Astrocyte of the spinal cord (primary cell): ENCODE measurements at regions not wholly inside any gene's neighbourhood (a gene's known extent, or its start where the extent isn't known, plus 50 kb on each side); places are given as distances from the start of the nearest gene placed in this dataset.

Experiments used
- DNase-seq: peaks from one replicate; pipeline ENCODE4 v3.0.0; 2011; ENCODE audit warnings: low read depth, low spot score
- H3K4me3 ChIP-seq: 2 replicates; pipeline ENCODE4 v1.5.1; 2011; ENCODE audit warnings: low read depth, mild to moderate bottlenecking, low read length, moderate library complexity
- CTCF ChIP-seq: IDR thresholded peaks from 2 replicates; pipeline ENCODE4 v1.5.1; 2012; ENCODE audit warnings: low read depth, mild to moderate bottlenecking, low read length, inconsistent platforms
- in situ Hi-C: cut with HindIII; loops from 2 replicates; pipeline ENCODE4 v1.10.0; 2017; ENCODE audit warnings: low sequenced_read_pairs

GRCh38 chr15:25181293-25182097 is 226.7 kb downstream of the SNRPN start:
- H3K4me3 ChIP-seq = no peak overlapping the region
- no peak for TF ChIP-seq CTCF
- in situ Hi-C loops = no loop called here
- DNase-seq = no peak

DNA sequence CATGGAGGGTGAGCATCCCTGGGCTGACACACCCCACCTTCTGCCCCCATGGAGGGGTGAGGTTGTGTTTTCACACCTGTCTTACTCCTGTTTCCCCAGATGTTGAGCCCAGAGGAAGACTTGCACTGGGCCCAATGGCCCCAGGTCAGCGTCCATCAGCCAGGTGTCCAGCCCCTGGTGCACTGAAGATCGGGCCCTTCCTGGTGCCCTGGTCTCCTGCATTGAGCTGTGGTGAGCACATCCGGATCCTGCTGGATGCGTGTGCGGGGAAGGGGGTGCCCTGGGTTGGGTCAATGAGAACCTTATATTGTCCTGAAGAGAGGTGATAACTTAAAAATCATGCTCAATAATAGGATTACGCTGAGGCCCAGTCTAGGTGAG is 227.3 kb downstream of the SNRPN start:
- DNase-seq = no peak
- in situ Hi-C loops = no loop called here
- no peak overlapping the region for H3K4me3 ChIP-seq
- no peak for TF ChIP-seq CTCF

DNA sequence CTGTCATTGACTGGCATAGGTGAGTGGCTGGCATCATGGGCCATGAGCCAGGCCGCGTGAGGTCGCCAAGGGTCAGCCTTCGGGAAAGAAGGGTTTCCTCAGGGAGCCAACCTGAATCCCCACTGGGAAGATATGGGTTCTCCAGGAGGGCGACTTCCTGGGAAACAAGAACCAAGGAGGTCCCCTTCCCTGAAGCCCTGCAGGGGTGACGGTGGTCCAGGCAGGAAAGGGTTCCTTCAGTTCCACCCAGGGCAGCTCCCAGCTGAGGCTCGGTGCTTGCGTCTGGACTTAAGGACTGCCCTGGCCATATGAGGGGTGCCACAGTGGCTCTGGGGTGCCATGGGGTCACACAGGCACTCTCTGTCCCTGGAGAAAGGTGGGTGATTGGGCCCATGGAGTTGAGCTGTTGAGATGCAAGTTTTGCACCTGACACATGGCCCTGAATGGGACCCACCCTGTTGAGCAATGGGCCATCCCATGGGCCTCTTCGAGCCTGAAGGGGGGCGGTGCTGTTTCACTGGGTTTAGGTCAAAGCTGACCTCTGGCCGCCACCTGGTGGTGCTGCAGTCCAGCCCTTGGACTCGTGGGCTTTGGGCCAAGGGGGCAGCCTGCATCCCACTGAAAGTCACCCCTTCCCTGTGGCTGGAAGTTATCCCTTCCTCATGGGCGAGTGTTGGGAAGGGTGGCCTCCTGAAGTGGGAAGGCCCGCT is 228.1 kb downstream of the SNRPN start:
- no peak for TF ChIP-seq CTCF
- no peak for DNase-seq
- H3K4me3 ChIP-seq = no peak overlapping the region
- in situ Hi-C loops = no loop called here

DNA sequence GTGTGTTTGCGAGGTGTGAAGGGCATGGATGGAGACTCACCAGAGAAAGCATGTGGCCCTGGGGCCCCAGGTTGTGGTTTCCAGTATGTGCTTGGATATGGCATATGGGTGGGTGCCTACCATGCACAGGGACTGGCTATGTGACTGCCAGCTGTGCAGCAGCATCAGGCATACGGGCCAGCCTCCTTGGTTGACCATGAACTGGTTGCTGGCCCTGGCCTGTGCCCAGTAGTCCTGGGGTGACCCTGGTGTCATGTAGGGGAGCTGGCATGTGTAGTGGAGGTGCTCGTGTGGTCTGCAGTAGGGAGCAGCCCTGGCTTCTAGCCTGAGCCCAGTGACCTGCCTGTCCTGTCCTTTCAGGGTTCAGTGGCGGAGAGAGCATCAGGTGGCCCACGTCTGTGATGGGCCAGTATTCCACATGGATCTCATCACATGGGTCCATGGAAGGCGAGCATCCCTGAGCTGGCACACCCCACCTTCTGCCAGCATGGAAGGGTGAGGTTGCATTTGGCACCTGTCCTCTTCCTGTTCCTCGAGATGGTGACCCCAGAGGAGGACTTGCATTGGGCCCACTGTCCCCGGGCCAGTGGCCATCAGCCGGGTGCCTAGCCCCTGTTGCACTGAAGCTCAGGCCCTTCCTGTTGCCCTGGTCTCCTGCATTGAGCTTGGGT is 228.9 kb downstream of the SNRPN start:
- no peak overlapping the region for H3K4me3 ChIP-seq

DNA sequence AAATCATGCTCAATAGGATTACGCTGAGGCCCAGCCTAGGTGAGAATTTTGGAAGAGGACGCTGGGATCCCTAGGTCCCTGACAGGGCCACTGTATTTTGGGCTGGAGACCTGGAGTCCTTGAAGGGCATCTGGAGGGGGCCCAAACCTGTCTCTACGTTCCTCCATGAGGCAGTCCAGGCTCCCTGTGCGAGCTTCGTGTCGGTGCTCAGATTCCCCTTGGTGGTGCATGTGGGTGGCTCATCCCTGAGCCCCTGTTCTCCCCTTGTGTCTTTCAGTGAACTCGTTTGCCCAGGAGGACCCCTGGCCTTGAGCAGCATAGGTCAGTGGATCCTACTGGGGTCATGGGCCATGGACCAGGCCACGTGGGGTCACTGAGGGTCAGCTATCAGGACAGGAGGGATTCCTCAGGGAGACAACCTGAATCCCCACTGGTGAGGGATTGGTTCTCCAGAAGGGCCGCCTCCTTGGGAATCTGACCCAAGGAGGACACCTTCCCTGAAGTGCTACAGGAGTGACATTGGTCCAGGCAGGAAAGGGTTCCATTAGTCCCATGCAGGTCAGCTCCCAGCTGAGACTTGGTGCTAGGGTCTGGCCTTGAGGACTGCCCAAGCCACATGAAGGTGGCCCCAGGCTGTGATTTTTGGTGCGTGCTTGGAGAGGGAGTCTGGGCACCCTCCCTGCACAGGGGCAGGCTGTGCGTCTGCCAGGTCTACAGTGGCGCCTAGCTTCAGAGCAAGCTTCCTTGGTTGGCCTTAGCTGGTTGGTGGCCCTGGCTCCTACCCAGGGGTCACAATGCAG is 229.8 kb downstream of the SNRPN start:
- no peak for DNase-seq
- in situ Hi-C loops = no loop called here
- no peak for TF ChIP-seq CTCF
- no peak overlapping the region for H3K4me3 ChIP-seq

More for the DNA sequence above, 228.9 kb downstream of the SNRPN start:
- no peak for DNase-seq
- no peak for TF ChIP-seq CTCF
- in situ Hi-C loops = no loop called here

- no peak for TF ChIP-seq CTCF
- DNase-seq = no peak
- in situ Hi-C loops = no loop called here
- no peak overlapping the region for H3K4me3 ChIP-seq
Measured at GRCh38 chr15:25185156-25185710, 230.4 kb downstream of the SNRPN start.
